Fibroblast of skin of scalp (primary cell): ENCODE measurements at regions not wholly inside any gene's neighbourhood (a gene's known extent, or its start where the extent isn't known, plus 50 kb on each side); places are given as distances from the start of the nearest gene placed in this dataset.
A peak's percentile ranks its signal among the peaks of the same experiment; 100 is the strongest.
"Not testable (repeated sequence)": the region's sequence is repeated elsewhere in the genome, so short reads cannot be mapped to it uniquely, and the experiment has no call there.

Experiments used
- DNase-seq: peaks from one replicate; pipeline ENCODE4 v3.0.0-alpha.2; 2013

GRCh38 chr1:120357046-120357445, 57.8 kb upstream of the NBPF8 start:
- peak; percentile 38 for DNase-seq

GRCh38 chr1:120356170-120356569, 58.7 kb upstream of the NBPF8 start:
- DNase-seq: not testable (repeated sequence)

GRCh38 chr1:120354618-120355184, 60.1 kb upstream of the NBPF8 start:
- peak; percentile 60 for DNase-seq

GRCh38 chr1:120342231-120343073, 72.4 kb upstream of the NBPF8 start:
- DNase-seq: not testable (repeated sequence)

GRCh38 chr1:120341756-120342155, 73.1 kb upstream of the NBPF8 start:
- DNase-seq: peak; percentile 48

- not testable (repeated sequence) for DNase-seq
Measured at GRCh38 chr1:120340838-120341751, 73.7 kb upstream of the NBPF8 start.

GRCh38 chr1:120315738-120316137, 99.1 kb upstream of the NBPF8 start:
- DNase-seq: not testable (repeated sequence)

- DNase-seq: not testable (repeated sequence)
Measured at GRCh38 chr1:120311930-120312329, 102.9 kb upstream of the NBPF8 start.

GRCh38 chr1:120308940-120309578, 105.8 kb upstream of the NBPF8 start:
- not testable (repeated sequence) for DNase-seq

- not testable (repeated sequence) for DNase-seq
Measured at GRCh38 chr1:120305046-120305445, 109.8 kb upstream of the NBPF8 start.

- DNase-seq: not testable (repeated sequence)
Measured at GRCh38 chr1:120304341-120304740, 110.5 kb upstream of the NBPF8 start.

GRCh38 chr1:120299433-120300057, 115.3 kb upstream of the NBPF8 start:
- not testable (repeated sequence) for DNase-seq

- DNase-seq: not testable (repeated sequence)
Measured at GRCh38 chr1:120298487-120298886, 116.3 kb upstream of the NBPF8 start.

- DNase-seq: not testable (repeated sequence)
Measured at GRCh38 chr1:120297345-120297953, 117.4 kb upstream of the NBPF8 start.

- not testable (repeated sequence) for DNase-seq
Measured at GRCh38 chr1:120290105-120290504, 113.8 kb upstream of the SEC22B start.

GRCh38 chr1:120289601-120290074, 113.3 kb upstream of the SEC22B start:
- DNase-seq: not testable (repeated sequence)

GRCh38 chr1:120288814-120289600, 112.7 kb upstream of the SEC22B start:
- not testable (repeated sequence) for DNase-seq

- not testable (repeated sequence) for DNase-seq
Measured at GRCh38 chr1:120288167-120288566, 111.8 kb upstream of the SEC22B start.

- not testable (repeated sequence) for DNase-seq
Measured at GRCh38 chr1:120282744-120283464, 106.6 kb upstream of the SEC22B start.

GRCh38 chr1:120278259-120278610, 101.9 kb upstream of the SEC22B start:
- not testable (repeated sequence) for DNase-seq
